ENCODE measurements at regions not wholly inside any gene's neighbourhood (a gene's known extent, or its start where the extent isn't known, plus 50 kb on each side); places are given as distances from the start of the nearest gene placed in this dataset.

DNA sequence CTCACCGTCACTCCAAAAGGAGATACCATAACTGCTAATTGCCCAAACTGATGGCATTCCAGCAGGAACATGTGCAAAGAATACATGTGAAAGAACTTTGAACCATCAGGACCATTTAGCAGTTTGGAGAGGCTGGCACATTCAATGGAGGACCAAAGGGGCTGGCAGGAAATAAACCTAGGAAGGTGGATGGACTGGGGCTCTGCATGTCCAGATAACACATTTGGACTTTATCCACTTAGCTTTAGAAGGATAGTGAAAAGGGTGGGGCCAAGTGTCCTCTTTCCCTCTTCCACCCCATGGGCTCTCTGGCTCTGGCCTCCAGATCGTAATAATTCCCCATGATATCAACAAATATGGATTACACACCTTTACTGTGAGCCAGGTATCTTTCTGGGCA is 58.8 kb upstream of the CALM2 start:
- CTCF ChIA-PET: interaction anchor here (0.6 kb wide), 1 partner anchor 87 kb away, joined by 3 read pairs; no protein-coding TSS in a partner anchor
- POLR2A ChIA-PET: no interaction called here
- H3K36me3 ChIP-seq (ENCODE audit: insufficient read depth, low read length): no peaks in the 10 kb centered on the region
- Mint-ChIP-seq H3K27me3 (peaks cover 8 to 11% of the 10 kb centered on the region in 2 donors), H3K9me3 (no peaks in the 10 kb centered on the region), H3K4me1 (no peaks in the 10 kb centered on the region), H3K27ac (peak overlapping the region in 1 of 8 donors; percentile 75), H3K36me3 (no peaks in the 10 kb centered on the region), H3K4me3 (no peak overlapping the region)
- no peak overlapping the region for H3K4me3 ChIP-seq (ENCODE audit: low read length)
- no peak for DNase-seq
- H3K4me1 ChIP-seq (ENCODE audit: insufficient read depth, low read length): no peaks in the 10 kb centered on the region
- no peak overlapping the region for H3K27ac ChIP-seq (ENCODE audit: low read depth, low read length)
- H3K27me3 ChIP-seq (ENCODE audit: insufficient read depth, low read length, poor library complexity, severe bottlenecking): no peaks in the 10 kb centered on the region
- no peaks in the 10 kb centered on the region for H3K9me3 ChIP-seq (ENCODE audit: low read length)

DNA sequence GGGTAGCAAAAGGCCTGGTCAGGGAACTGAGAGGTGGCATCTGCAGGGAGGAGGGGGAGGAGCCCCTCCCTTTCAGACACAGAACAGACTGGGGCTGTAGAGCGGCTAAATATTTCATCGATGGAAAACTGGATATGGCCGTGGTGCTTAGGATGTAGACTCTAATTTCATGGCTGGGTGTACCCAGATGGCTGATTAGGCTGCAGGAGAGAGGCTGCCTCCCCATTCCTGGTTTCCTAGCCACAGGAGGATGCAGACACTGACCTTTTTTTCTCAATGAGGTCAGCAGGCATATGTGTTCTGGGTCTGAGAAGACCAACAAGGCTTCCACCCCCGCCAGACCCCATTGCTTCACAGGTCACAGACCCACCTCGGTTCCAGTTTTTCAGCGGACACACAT is 58.1 kb upstream of the CALM2 start:
- Mint-ChIP-seq H3K4me3 (no peak overlapping the region), H3K4me1 (no peaks in the 10 kb centered on the region), H3K27ac (no peak overlapping the region), H3K36me3 (no peaks in the 10 kb centered on the region), H3K9me3 (no peaks in the 10 kb centered on the region), H3K27me3 (peaks cover 8 to 11% of the 10 kb centered on the region in 2 donors)
- CTCF ChIA-PET: no interaction called here
- POLR2A ChIA-PET: no interaction called here
- no peaks in the 10 kb centered on the region for H3K9me3 ChIP-seq (ENCODE audit: low read length)
- H3K27ac ChIP-seq (ENCODE audit: low read depth, low read length): no peak overlapping the region
- no peaks in the 10 kb centered on the region for H3K27me3 ChIP-seq (ENCODE audit: insufficient read depth, low read length, poor library complexity, severe bottlenecking)
- no peaks in the 10 kb centered on the region for H3K36me3 ChIP-seq (ENCODE audit: insufficient read depth, low read length)
- no peaks in the 10 kb centered on the region for H3K4me1 ChIP-seq (ENCODE audit: insufficient read depth, low read length)
- no peak overlapping the region for H3K4me3 ChIP-seq (ENCODE audit: low read length)
- no peak for DNase-seq

DNA sequence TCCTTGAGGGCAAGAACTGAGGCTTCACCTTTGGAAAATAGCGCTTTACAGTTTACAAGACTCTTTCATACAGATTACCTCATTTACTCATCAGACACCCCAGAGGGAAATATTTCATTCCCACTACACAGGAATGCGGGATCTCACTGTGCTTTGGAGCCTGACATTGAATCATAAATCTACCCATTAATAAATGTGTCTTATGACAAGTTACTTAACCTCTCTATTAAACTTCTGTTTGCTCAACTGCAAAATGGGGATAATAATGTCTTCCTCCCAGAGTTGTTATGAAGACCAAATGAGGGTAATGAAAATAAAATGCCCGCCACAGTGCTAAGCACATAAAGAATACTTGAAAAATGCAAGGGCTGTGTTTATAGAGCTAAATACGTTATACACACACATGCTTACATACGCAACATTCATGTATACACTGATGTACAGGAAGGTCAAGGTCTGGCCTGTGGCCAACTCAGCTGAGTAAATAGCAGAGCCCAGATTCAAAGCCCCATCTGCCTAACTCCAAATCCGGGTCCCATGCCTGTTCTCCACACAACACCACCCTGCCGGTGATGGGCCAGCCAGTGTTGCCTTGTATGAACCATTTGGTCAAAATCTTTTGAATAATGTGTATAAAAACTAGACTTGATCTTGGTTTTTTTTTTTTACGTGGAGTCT is 56.6 kb upstream of the CALM2 start:
- H3K9me3 Mint-ChIP-seq: no peaks in the 10 kb centered on the region
- no peaks in the 10 kb centered on the region for H3K27me3 ChIP-seq (ENCODE audit: insufficient read depth, low read length, poor library complexity, severe bottlenecking)
- no peaks in the 10 kb centered on the region for H3K9me3 ChIP-seq (ENCODE audit: low read length)
- H3K4me1 Mint-ChIP-seq: no peaks in the 10 kb centered on the region
- CTCF ChIA-PET: no interaction called here
- H3K4me1 ChIP-seq (ENCODE audit: insufficient read depth, low read length): no peaks in the 10 kb centered on the region
- no peaks in the 10 kb centered on the region for H3K36me3 ChIP-seq (ENCODE audit: insufficient read depth, low read length)
- H3K27me3 Mint-ChIP-seq: peaks cover 11 to 12% of the 10 kb centered on the region in 2 donors
- no peak for DNase-seq
- H3K27ac ChIP-seq (ENCODE audit: low read depth, low read length): no peak overlapping the region
- POLR2A ChIA-PET: no interaction called here
- no peaks in the 10 kb centered on the region for H3K36me3 Mint-ChIP-seq
- H3K4me3 ChIP-seq (ENCODE audit: low read length): no peak overlapping the region
- H3K4me3 Mint-ChIP-seq: no peak overlapping the region
- no peak overlapping the region for H3K27ac Mint-ChIP-seq

DNA sequence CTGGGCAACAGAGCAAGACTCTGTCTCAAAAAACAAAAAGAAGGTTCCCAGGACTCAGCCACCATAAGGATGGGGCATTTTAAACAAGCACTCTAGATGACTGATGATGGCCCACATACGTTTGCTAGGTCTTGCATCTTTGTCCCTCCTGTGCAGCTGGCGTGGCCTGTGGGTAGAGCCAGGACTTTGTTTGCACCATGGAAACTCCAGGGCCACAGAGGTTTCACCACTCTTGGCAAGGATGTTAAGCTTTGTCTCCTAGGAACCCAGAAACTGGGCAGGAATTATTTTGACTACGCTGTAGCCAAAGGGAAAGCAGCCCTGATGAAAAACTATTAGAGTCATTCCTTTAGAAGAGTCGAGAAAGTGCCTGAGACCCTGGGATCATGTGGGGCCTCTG is 54.1 kb upstream of the CALM2 start:
- H3K36me3 ChIP-seq (ENCODE audit: insufficient read depth, low read length): no peaks in the 10 kb centered on the region
- peaks cover 7 to 12% of the 10 kb centered on the region in 2 donors for H3K27me3 Mint-ChIP-seq
- no peak for DNase-seq

DNA sequence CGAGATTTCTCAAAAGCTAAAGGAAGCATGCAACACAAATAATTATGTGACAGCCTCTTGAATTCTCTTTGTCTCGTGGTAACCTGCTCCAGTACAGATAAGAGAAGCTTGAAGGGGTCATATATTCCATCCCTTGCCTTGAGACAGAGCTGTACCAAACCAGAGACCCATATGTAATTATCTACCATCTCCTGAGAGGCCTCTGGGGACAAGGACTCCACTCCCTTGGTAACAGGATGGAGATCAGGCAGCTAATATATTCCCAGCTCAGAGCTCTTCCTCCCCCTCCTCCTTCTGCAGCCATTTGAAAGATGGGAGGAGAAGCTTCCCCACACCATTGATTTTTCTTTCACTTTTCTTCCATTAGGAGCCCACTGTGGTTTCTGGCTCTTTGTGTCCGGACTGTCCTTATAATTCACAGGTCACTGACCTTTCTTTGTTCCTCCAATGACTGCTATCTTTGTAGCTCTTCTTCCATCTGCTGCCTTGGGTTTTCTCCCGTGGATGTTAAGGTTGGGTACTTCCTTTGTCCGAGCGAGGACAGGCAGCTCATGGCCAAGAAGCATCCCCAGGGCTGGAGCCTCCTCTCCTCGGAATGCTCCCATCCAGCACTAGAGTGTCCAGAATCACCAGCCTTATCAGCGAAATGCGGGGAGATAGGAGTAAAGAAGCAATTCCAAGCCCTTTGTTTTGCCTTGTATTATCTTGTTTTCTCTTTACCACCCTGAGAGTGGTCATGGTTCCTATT is 51.4 kb upstream of the CALM2 start:
- Mint-ChIP-seq H3K9me3 (no peaks in the 10 kb centered on the region), H3K27ac (peak overlapping the region in 1 of 8 donors; percentile 40), H3K4me3 (no peak overlapping the region), H3K27me3 (peaks cover 0 to 4% of the 10 kb centered on the region in 2 donors), H3K4me1 (no peaks in the 10 kb centered on the region), H3K36me3 (no peaks in the 10 kb centered on the region)
- Histone ChIP-seq H3K27ac (ENCODE audit: low read depth, low read length) (no peak overlapping the region), H3K4me1 (ENCODE audit: insufficient read depth, low read length) (no peaks in the 10 kb centered on the region), H3K27me3 (ENCODE audit: insufficient read depth, low read length, poor library complexity, severe bottlenecking) (no peaks in the 10 kb centered on the region), H3K4me3 (ENCODE audit: low read length) (no peak overlapping the region), H3K9me3 (ENCODE audit: low read length) (no peaks in the 10 kb centered on the region), H3K36me3 (ENCODE audit: insufficient read depth, low read length) (no peaks in the 10 kb centered on the region)
- ChIA-PET CTCF (interaction anchor here (1.2 kb wide), 1 partner anchor 44 kb away, joined by 3 read pairs; no protein-coding TSS in a partner anchor), POLR2A (no interaction called here)
- DNase-seq: no peak

More for the DNA sequence above, 54.1 kb upstream of the CALM2 start:
- H3K9me3 Mint-ChIP-seq: no peaks in the 10 kb centered on the region
- no peaks in the 10 kb centered on the region for H3K4me1 ChIP-seq (ENCODE audit: insufficient read depth, low read length)
- no peak overlapping the region for H3K27ac ChIP-seq (ENCODE audit: low read depth, low read length)
- H3K36me3 Mint-ChIP-seq: no peaks in the 10 kb centered on the region
- no peaks in the 10 kb centered on the region for H3K9me3 ChIP-seq (ENCODE audit: low read length)
- ChIA-PET POLR2A (no interaction called here), CTCF (no interaction called here)
- H3K4me3 Mint-ChIP-seq: no peak overlapping the region
- H3K27me3 ChIP-seq (ENCODE audit: insufficient read depth, low read length, poor library complexity, severe bottlenecking): no peaks in the 10 kb centered on the region
- no peaks in the 10 kb centered on the region for H3K4me1 Mint-ChIP-seq
- no peak overlapping the region for H3K4me3 ChIP-seq (ENCODE audit: low read length)
- no peak overlapping the region for H3K27ac Mint-ChIP-seq

DNA sequence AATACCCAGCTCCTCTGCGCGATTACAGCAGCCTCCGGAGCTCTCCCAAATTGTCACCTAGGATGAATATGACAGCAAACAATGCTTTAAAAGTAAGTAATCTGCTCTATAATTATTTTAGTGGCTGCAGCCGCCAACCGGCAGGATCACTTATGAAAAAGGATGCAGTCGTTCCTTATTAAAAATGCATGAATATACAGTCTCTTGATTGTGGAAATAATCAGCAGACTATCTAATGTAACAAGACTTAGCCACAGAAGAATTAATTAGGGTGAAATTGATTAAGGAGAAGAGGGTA is 50.6 kb upstream of the CALM2 start:
- Histone ChIP-seq H3K4me3 (ENCODE audit: low read length) (no peak overlapping the region), H3K36me3 (ENCODE audit: insufficient read depth, low read length) (no peaks in the 10 kb centered on the region), H3K9me3 (ENCODE audit: low read length) (no peaks in the 10 kb centered on the region), H3K27ac (ENCODE audit: low read depth, low read length) (no peak overlapping the region), H3K4me1 (ENCODE audit: insufficient read depth, low read length) (no peaks in the 10 kb centered on the region), H3K27me3 (ENCODE audit: insufficient read depth, low read length, poor library complexity, severe bottlenecking) (no peaks in the 10 kb centered on the region)
- H3K4me3 Mint-ChIP-seq: no peak overlapping the region
- H3K36me3 Mint-ChIP-seq: no peaks in the 10 kb centered on the region
- no peak overlapping the region for H3K27ac Mint-ChIP-seq
- H3K4me1 Mint-ChIP-seq: no peaks in the 10 kb centered on the region
- ChIA-PET CTCF (interaction anchor here (1.2 kb wide), 1 partner anchor 45 kb away, joined by 3 read pairs; no protein-coding TSS in a partner anchor), POLR2A (no interaction called here)
- H3K9me3 Mint-ChIP-seq: no peaks in the 10 kb centered on the region
- peaks cover 0 to 4% of the 10 kb centered on the region in 2 donors for H3K27me3 Mint-ChIP-seq
- no peak for DNase-seq

DNA sequence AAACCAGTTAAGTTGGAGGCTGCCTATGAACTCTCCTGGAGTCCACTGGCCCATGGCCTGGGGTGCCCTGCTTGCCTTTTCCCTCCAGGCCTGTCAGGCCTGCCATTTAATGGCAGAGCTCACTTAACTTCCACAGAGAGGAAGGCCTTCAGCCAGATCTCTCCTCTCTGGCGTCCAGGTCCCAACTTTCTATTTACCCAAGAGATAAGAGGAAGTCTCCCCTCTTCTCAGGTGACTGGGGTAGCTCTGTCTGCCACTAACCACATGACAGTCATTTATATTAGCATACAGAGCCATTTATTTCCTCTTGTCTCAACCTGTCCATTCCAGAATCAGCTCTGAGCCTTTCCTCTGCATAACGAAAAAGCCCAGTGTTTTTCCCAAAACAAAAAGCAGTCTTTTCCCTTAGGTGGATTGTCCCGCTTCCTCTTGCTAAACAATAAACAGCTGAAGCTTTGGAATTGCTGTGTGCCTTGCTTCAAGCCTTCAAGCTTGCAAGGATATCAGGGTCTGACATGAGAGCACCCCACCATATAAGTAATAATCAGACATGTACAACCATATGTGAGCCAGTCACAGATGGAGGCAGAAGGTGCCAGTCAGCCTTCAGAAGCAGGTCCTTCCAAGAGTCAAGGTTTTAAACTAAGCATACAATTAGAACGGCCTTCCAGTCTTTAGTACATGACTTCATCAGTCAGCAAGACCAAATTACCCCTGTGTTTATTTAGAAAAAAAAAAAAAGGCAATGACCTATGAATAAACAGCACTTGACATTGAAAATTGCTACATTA is 50.0 kb upstream of the CALM2 start:
- H3K4me1 ChIP-seq (ENCODE audit: insufficient read depth, low read length): no peaks in the 10 kb centered on the region
- Mint-ChIP-seq H3K36me3 (no peaks in the 10 kb centered on the region), H3K27me3 (peaks cover 1 to 5% of the 10 kb centered on the region in 2 donors), H3K4me3 (no peak overlapping the region), H3K9me3 (no peaks in the 10 kb centered on the region), H3K4me1 (no peaks in the 10 kb centered on the region), H3K27ac (no peak overlapping the region)
- no peaks in the 10 kb centered on the region for H3K9me3 ChIP-seq (ENCODE audit: low read length)
- CTCF ChIA-PET: interaction anchor here (1.2 kb wide), 1 partner anchor 45 kb away, joined by 3 read pairs; no protein-coding TSS in a partner anchor
- POLR2A ChIA-PET: no interaction called here
- H3K4me3 ChIP-seq (ENCODE audit: low read length): no peak overlapping the region
- H3K27me3 ChIP-seq (ENCODE audit: insufficient read depth, low read length, poor library complexity, severe bottlenecking): no peaks in the 10 kb centered on the region
- H3K36me3 ChIP-seq (ENCODE audit: insufficient read depth, low read length): no peaks in the 10 kb centered on the region
- H3K27ac ChIP-seq (ENCODE audit: low read depth, low read length): no peak overlapping the region
- no peak for DNase-seq

All from CD8-positive, alpha-beta memory T cell (primary cell).